HG03558 (cell line): ENCODE measurements at regions not wholly inside any gene's neighbourhood (a gene's known extent, or its start where the extent isn't known, plus 50 kb on each side); places are given as distances from the start of the nearest gene placed in this dataset.
"Not testable (repeated sequence)": the region's sequence is repeated elsewhere in the genome, so short reads cannot be mapped to it uniquely, and the experiment has no call there.

ENCODE experiments used
- ATAC-seq: cut with Tn5 transposase; IDR thresholded peaks from one replicate; pipeline ENCODE4 v1.9.1; 2021; ENCODE audit warnings: moderate number of reproducible peaks; ENCODE audit not compliant: unreplicated experiment; ENCODE audit errors: extremely low read depth

GRCh38 chr11:92462821-92463220 lies 238.2 kb downstream of the FAT3 start:
- no peak for ATAC-seq

- ATAC-seq = no peak
These were observed 240.2 kb downstream of the FAT3 start for GRCh38 chr11:92464822-92465221.

- not testable (repeated sequence) for ATAC-seq
These were observed 240.8 kb downstream of the FAT3 start for GRCh38 chr11:92465410-92465809.

GRCh38 chr11:92473736-92474135 lies 249.1 kb downstream of the FAT3 start:
- no peak for ATAC-seq

GRCh38 chr11:92475316-92475715 lies 250.7 kb downstream of the FAT3 start:
- ATAC-seq = no peak

- no peak for ATAC-seq
These were observed 251.2 kb downstream of the FAT3 start for GRCh38 chr11:92475819-92476218.

GRCh38 chr11:92477686-92478085 lies 253.1 kb downstream of the FAT3 start:
- no peak for ATAC-seq

- no peak for ATAC-seq
These were observed 255.9 kb downstream of the FAT3 start for GRCh38 chr11:92480499-92480898.

- ATAC-seq = no peak
These were observed 258.0 kb downstream of the FAT3 start for GRCh38 chr11:92482492-92483060.

GRCh38 chr11:92484570-92484969 lies 260.0 kb downstream of the FAT3 start:
- ATAC-seq = no peak

- ATAC-seq = no peak
These were observed 265.3 kb downstream of the FAT3 start for GRCh38 chr11:92489826-92490399.

- ATAC-seq = no peak
These were observed 267.8 kb downstream of the FAT3 start for GRCh38 chr11:92492372-92492771.

GRCh38 chr11:92495107-92495793 lies 270.6 kb downstream of the FAT3 start:
- ATAC-seq = no peak

- ATAC-seq = no peak
These were observed 275.8 kb downstream of the FAT3 start for GRCh38 chr11:92500453-92500852.

- ATAC-seq = no peak
These were observed 276.6 kb downstream of the FAT3 start for GRCh38 chr11:92501066-92501739.

GRCh38 chr11:92504004-92504403 lies 279.4 kb downstream of the FAT3 start:
- no peak for ATAC-seq

- ATAC-seq = no peak
These were observed 279.9 kb downstream of the FAT3 start for GRCh38 chr11:92504534-92504933.

GRCh38 chr11:92505689-92506088 lies 281.1 kb downstream of the FAT3 start:
- ATAC-seq = no peak

GRCh38 chr11:92506809-92507336 lies 282.3 kb downstream of the FAT3 start:
- ATAC-seq = no peak

- no peak for ATAC-seq
These were observed 286.0 kb downstream of the FAT3 start for GRCh38 chr11:92510591-92510990.
